H1 (cell line): ENCODE measurements at regions not wholly inside any gene's neighbourhood (a gene's known extent, or its start where the extent isn't known, plus 50 kb on each side); places are given as distances from the start of the nearest gene placed in this dataset.

ENCODE experiments used
- CTCF ChIA-PET: fragments of 300-600 bp; sonication (Branson Sonifier 250); formaldehyde crosslinking; loops from one replicate; lab custom pipeline; 2021; ENCODE audit not compliant: partially characterized antibody; lab: Charles Lee
- POLR2A ChIA-PET: fragments of 300-600 bp; sonication (Branson Sonifier 250); formaldehyde crosslinking; loops from one replicate; lab custom pipeline; 2021; ENCODE audit warnings: inconsistent platforms; ENCODE audit not compliant: partially characterized antibody; lab: Charles Lee
- DNase-seq, 2 experiments: peaks; one replicate each; pipeline versions ENCODE4 v3.0.0 to v3.0.0-alpha.2; 2010 to 2022; ENCODE audit warnings: low spot score in 2 of 2, low read depth in 1 of 2, mixed read lengths in 1 of 2
- FAIRE-seq: peaks from 2 replicates; lab custom pipeline; 2011; peaks lifted over from hg19 to GRCh38; lab: Jason Lieb, UNC
- H2AFZ ChIP-seq: 2 replicates; pipeline ENCODE4 v1.8.1; 2012; ENCODE audit warnings: low read length, inconsistent platforms
- H2AK5ac ChIP-seq: 2 replicates; pipeline ENCODE4 v1.6.1; 2013; ENCODE audit warnings: low read depth, low read length
- H2BK120ac ChIP-seq: replicated peaks from 2 replicates; pipeline ENCODE3; 2013; ENCODE audit warnings: low read depth, low read length, inconsistent platforms
- H2BK12ac ChIP-seq: 2 replicates; pipeline ENCODE4 v1.6.1; 2013; ENCODE audit warnings: low read depth, low read length
- H2BK15ac ChIP-seq: 2 replicates; pipeline ENCODE4 v1.6.1; 2013; ENCODE audit warnings: low read length
- H2BK20ac ChIP-seq: 2 replicates; pipeline ENCODE4 v1.6.1; 2013; ENCODE audit warnings: low read length
- H2BK5ac ChIP-seq: 2 replicates; pipeline ENCODE4 v1.6.1; 2013; ENCODE audit warnings: low read depth, low read length
- H3K14ac ChIP-seq: 2 replicates; pipeline ENCODE4 v1.6.1; 2013; ENCODE audit warnings: inconsistent platforms; ENCODE audit not compliant: insufficient read length
- H3K18ac ChIP-seq: 2 replicates; pipeline ENCODE4 v1.6.1; 2013; ENCODE audit warnings: low read length; ENCODE audit errors: extremely low read depth
- H3K23ac ChIP-seq: 2 replicates; pipeline ENCODE4 v1.6.1; 2013; ENCODE audit warnings: inconsistent platforms; ENCODE audit not compliant: insufficient read length
- H3K23me2 ChIP-seq: 2 replicates; pipeline ENCODE4 v1.6.1; 2013; ENCODE audit warnings: low read depth, low read length
- H3K27ac ChIP-seq: 2 replicates; pipeline ENCODE4 v1.6.1; 2011; ENCODE audit warnings: low read depth, low read length, inconsistent platforms
- H3K27me3 ChIP-seq, 4 experiments: replicated peaks in 1 of 4; 1 replicate in 1 of 4; 2 replicates in 3 of 4; pipeline versions ENCODE4 v1.6.1 to v1.8.1; 2011 to 2013; ENCODE audit warnings: low read length in 3 of 4, mild to moderate bottlenecking in 3 of 4, inconsistent platforms in 2 of 4, mixed read lengths in 2 of 4, moderate library complexity in 1 of 4; ENCODE audit not compliant: control insufficient read depth in 3 of 4, insufficient read depth in 3 of 4; ENCODE audit errors: extremely low read depth in 1 of 4
- H3K36me3 ChIP-seq, 4 experiments: 2 replicates each; pipeline versions ENCODE4 v1.6.1 to v1.8.1; 2011 to 2013; ENCODE audit warnings: mild to moderate bottlenecking in 4 of 4, low read length in 3 of 4, moderate library complexity in 2 of 4, control low read depth in 1 of 4, inconsistent platforms in 1 of 4; ENCODE audit not compliant: insufficient read depth in 4 of 4, control insufficient read depth in 2 of 4
- H3K4ac ChIP-seq: replicated peaks from 2 replicates; pipeline ENCODE3; 2013; ENCODE audit warnings: low read length, low read depth, mixed read lengths, inconsistent platforms; ENCODE audit not compliant: insufficient read length
- H3K4me1 ChIP-seq, 4 experiments: replicated peaks in 1 of 4; 1 replicate in 1 of 4; 2 replicates in 3 of 4; pipeline versions ENCODE4 v1.6.1 to v1.8.1; 2011 to 2013; ENCODE audit warnings: low read length in 3 of 4, inconsistent platforms in 2 of 4, mixed read lengths in 1 of 4; ENCODE audit not compliant: insufficient read depth in 4 of 4, control insufficient read depth in 3 of 4
- H3K4me2 ChIP-seq, 2 experiments: 2 replicates each; pipeline versions ENCODE4 v1.6.1 to v1.8.1; 2011 to 2013; ENCODE audit warnings: low read depth in 2 of 2, low read length in 2 of 2, control low read depth in 1 of 2, inconsistent platforms in 1 of 2, mild to moderate bottlenecking in 1 of 2; ENCODE audit not compliant: insufficient read depth in 1 of 2
- H3K4me3 ChIP-seq, 4 experiments: fragments of 200-600, 300-600 bp in 1 of 4; sonication (generic), shearing (Covaris generic), sonication (Bioruptor Twin) in 1 of 4; 2 replicates each; pipeline versions ENCODE4 v1.5.1 to v1.8.1; 2011 to 2016; ENCODE audit warnings: low read length in 4 of 4, low read depth in 3 of 4, control low read depth in 2 of 4, inconsistent platforms in 2 of 4, mild to moderate bottlenecking in 2 of 4, mixed read lengths in 1 of 4, moderate library complexity in 1 of 4; ENCODE audit not compliant: insufficient read depth in 2 of 4; ENCODE audit errors: extremely low read depth in 1 of 4
- H3K56ac ChIP-seq: replicated peaks from 2 replicates; pipeline ENCODE3; 2013; ENCODE audit warnings: low read depth, mild to moderate bottlenecking, mixed read lengths, low read length, inconsistent platforms; ENCODE audit not compliant: insufficient read length
- H3K79me1 ChIP-seq: 2 replicates; pipeline ENCODE4 v1.6.1; 2013; ENCODE audit warnings: low read depth, low read length, control low read depth
- H3K79me2 ChIP-seq, 2 experiments: 2 replicates each; pipeline versions ENCODE4 v1.6.1 to v1.8.1; 2012 to 2013; ENCODE audit warnings: low read length in 2 of 2, mild to moderate bottlenecking in 2 of 2, inconsistent platforms in 1 of 2; ENCODE audit not compliant: insufficient read depth in 2 of 2, control insufficient read depth in 1 of 2
- H3K9ac ChIP-seq, 4 experiments: replicated peaks in 1 of 4; 1 replicate in 1 of 4; 2 replicates in 3 of 4; pipeline versions ENCODE4 v1.6.1 to v1.8.1; 2011 to 2013; ENCODE audit warnings: low read depth in 3 of 4, low read length in 3 of 4, control low read depth in 2 of 4, mild to moderate bottlenecking in 2 of 4, moderate library complexity in 2 of 4, inconsistent platforms in 1 of 4; ENCODE audit errors: extremely low read depth in 1 of 4
- H3K9me3 ChIP-seq, 2 experiments: 2 replicates each; pipeline versions ENCODE4 v1.6.1 to v1.8.1; 2012 to 2013; ENCODE audit warnings: mild to moderate bottlenecking in 2 of 2, moderate library complexity in 2 of 2, control low read depth in 1 of 2, inconsistent platforms in 1 of 2, low read depth in 1 of 2, low read length in 1 of 2, mixed read lengths in 1 of 2; ENCODE audit not compliant: insufficient read depth in 2 of 2
- H4K20me1 ChIP-seq, 2 experiments: replicated peaks in 1 of 2; 2 replicates each; pipeline versions ENCODE3 to v1.8.1; 2011 to 2013; ENCODE audit warnings: inconsistent platforms in 2 of 2, low read length in 2 of 2, mild to moderate bottlenecking in 1 of 2; ENCODE audit not compliant: insufficient read depth in 2 of 2, control insufficient read depth in 1 of 2
- H4K5ac ChIP-seq: 2 replicates; pipeline ENCODE4 v1.6.1; 2013; ENCODE audit warnings: low read length, low read depth, mixed read lengths, inconsistent platforms; ENCODE audit not compliant: insufficient read length
- H4K8ac ChIP-seq: 2 replicates; pipeline ENCODE4 v1.8.0; 2013; ENCODE audit warnings: mild to moderate bottlenecking, moderate library complexity, low read length, inconsistent platforms; ENCODE audit not compliant: insufficient read depth; ENCODE audit errors: extremely low read depth
- H4K91ac ChIP-seq: replicated peaks from 2 replicates; pipeline ENCODE3; 2013; ENCODE audit warnings: low read length, mixed read lengths, inconsistent platforms; ENCODE audit not compliant: insufficient read length
- KDM1A ChIP-seq: fragments of 200-600, 300-600 bp; sonication (generic); IDR thresholded peaks from 2 replicates; pipeline ENCODE4 v1.7.1; 2016; ENCODE audit warnings: mild to moderate bottlenecking, low read length, borderline replicate concordance
- SRF ChIP-seq: IDR thresholded peaks from 2 replicates; pipeline ENCODE4 v1.6.1; 2011; ENCODE audit warnings: mild to moderate bottlenecking, low read depth, low read length, moderate library complexity
- WGBS, 2 experiments: shearing (Covaris generic) in 1 of 2; methylation state at CpG; one replicate each; pipeline versions ENCODE4 v1.1.6 to v1.1.7; 2013 to 2015; ENCODE audit warnings: low lambda C conversion rate in 2 of 2, mixed read lengths in 2 of 2, inconsistent platforms in 1 of 2, low coverage in 1 of 2, missing lambda C conversion rate in 1 of 2; ENCODE audit not compliant: insufficient replicate concordance in 2 of 2, insufficient coverage in 1 of 2, insufficient read length in 1 of 2; ENCODE audit errors: extremely low coverage in 1 of 2, missing lambda C conversion rate in 1 of 2; 5-methylcytosine and 5-hydroxymethylcytosine counted together

DNA sequence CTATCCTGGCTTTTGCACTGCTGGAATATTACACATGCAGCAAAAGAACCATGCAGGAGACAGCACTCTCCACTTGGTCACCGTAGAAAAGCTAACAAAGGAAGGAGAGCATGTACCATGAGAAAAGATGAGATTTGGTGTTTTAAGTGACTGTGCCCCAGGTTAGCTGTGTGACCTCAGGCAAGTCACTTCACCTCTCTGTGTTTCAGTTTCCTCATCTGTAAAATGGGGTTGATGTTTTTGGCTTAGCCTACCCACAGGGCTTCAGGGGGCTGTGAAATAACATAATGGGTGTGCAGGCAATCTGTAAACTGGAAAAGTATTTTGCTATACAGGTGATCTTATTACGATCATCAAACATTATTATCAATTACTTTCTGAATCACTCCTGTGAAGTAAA, 69.3 kb upstream of the SLC6A11 start:
- TF ChIP-seq KDM1A: peak; percentile 31; the same call in 1 of the 2 replicates
- no peak for TF ChIP-seq SRF
- Histone ChIP-seq H3K4me1 (no peaks in the 10 kb centered on the region), H3K4me2 (no peak overlapping the region), H3K9me3 (no peaks in the 10 kb centered on the region), H2BK20ac (no peak overlapping the region), H3K36me3 (no peaks in the 10 kb centered on the region), H3K23ac (no peak overlapping the region), H3K18ac (no peak overlapping the region), H4K91ac (no peak overlapping the region), H3K23me2 (no peaks in the 10 kb centered on the region), H3K27ac (no peak overlapping the region), H4K8ac (no peak overlapping the region), H3K14ac (no peak overlapping the region), H2AK5ac (no peak overlapping the region), H4K5ac (no peak overlapping the region), H3K27me3 (peaks cover 0 to 10% (median 0%) of the 10 kb centered on the region in 4 experiments; a peak in 3 of 7 replicates), H2BK15ac (no peak overlapping the region), H3K9ac (no peak overlapping the region), H2BK5ac (no peak overlapping the region), H2AFZ (no peak overlapping the region), H3K4me3 (no peak overlapping the region), H2BK120ac (no peak overlapping the region), H2BK12ac (no peak overlapping the region), H3K56ac (no peak overlapping the region), H4K20me1 (no peaks in the 10 kb centered on the region), H3K79me1 (no peaks in the 10 kb centered on the region), H3K4ac (no peak overlapping the region), H3K79me2 (no peaks in the 10 kb centered on the region)
- DNase-seq (no peak), FAIRE-seq (no peak)
- ChIA-PET CTCF (interaction anchor here (1.0 to 7.8 kb wide), 2 partner anchors 7 to 287 kb away, joined by 4 to 67 read pairs; no protein-coding TSS in a partner anchor), POLR2A (no interaction called here)
- 88% methylated on average over 2 of the region's 2 CpGs; no CpG with 5 or more reads in 1 of the 2 experiments for WGBS, 2 experiments
